ENCODE measurements at regions not wholly inside any gene's neighbourhood (a gene's known extent, or its start where the extent isn't known, plus 50 kb on each side); places are given as distances from the start of the nearest gene placed in this dataset.

DNA sequence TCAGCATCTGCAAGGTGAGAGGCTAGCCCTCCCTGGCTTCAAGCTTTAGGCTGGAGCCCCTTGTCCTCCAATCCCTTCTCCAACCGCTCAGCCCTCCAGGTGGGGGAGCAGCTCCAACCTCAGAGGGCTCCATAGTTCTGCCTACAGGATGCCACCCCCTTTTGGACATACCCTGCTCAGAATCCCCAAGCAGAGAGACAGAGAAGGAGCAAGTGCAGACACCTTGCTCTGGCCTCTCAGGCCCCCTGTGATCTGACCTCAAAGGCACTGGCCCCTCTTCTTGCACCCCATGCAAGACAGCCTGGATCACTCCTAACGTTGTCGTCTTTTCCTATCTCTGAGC lies 101.6 kb downstream of the C5orf15 start:
- DNase-seq (ENCODE audit: low read depth): no peak
- TF ChIP-seq CTCF (conservative IDR thresholded peaks at IDR 0.05; ENCODE audit: low read depth, low read length): no peak
- H3K4me3 ChIP-seq (ENCODE audit: low read depth, low read length): no peak overlapping the region

DNA sequence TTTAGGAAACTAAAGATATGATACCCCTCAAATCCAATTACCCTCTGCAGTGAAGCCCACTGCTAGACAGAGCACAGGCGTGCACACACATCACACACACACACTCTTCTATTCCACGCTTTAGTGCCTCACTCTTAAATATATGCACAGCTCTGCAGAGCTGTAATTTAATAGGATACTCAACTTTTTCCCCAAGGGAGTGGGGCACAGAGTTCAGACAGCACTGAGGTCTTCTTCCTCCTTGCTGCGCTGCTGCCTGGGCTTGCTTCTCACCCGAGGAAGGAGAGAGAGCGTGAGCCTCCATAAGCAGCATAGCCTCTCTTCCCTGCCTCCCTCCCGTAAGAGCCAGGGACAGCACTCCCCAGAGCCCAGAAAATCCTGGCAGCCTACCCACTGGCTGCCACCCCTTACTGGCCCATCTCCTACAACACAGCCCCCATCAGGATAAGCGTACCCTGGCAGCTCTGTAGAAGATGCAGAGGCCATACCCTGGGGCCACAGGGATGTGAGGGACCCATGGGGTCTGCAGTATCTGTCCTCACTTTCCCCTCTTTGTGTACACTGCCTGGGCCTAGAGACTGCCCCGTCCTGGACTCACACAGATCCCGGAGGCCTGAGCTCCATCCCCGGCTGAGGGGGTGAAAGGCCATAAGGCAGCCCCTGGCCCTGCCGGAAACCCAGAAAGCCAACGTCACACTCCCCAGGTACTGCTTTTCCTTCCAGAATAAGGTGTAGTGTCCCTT lies 102.1 kb downstream of the C5orf15 start:
- DNase-seq (ENCODE audit: low read depth): no peak
- TF ChIP-seq CTCF (conservative IDR thresholded peaks at IDR 0.05; ENCODE audit: low read depth, low read length): no peak
- H3K4me3 ChIP-seq (ENCODE audit: low read depth, low read length): no peak overlapping the region

GRCh38 chr5:133865113-133865512 lies 103.3 kb downstream of the C5orf15 start:
- H3K4me3 ChIP-seq (ENCODE audit: low read depth, low read length): no peak overlapping the region
- no peak for TF ChIP-seq CTCF (conservative IDR thresholded peaks at IDR 0.05; ENCODE audit: low read depth, low read length)
- no peak for DNase-seq (ENCODE audit: low read depth)

- TF ChIP-seq CTCF (conservative IDR thresholded peaks at IDR 0.05; ENCODE audit: low read depth, low read length): no peak
- no peak for DNase-seq (ENCODE audit: low read depth)
- H3K4me3 ChIP-seq (ENCODE audit: low read depth, low read length): no peak overlapping the region
Observed at GRCh38 chr5:133864711-133865110, 103.7 kb downstream of the C5orf15 start.

DNA sequence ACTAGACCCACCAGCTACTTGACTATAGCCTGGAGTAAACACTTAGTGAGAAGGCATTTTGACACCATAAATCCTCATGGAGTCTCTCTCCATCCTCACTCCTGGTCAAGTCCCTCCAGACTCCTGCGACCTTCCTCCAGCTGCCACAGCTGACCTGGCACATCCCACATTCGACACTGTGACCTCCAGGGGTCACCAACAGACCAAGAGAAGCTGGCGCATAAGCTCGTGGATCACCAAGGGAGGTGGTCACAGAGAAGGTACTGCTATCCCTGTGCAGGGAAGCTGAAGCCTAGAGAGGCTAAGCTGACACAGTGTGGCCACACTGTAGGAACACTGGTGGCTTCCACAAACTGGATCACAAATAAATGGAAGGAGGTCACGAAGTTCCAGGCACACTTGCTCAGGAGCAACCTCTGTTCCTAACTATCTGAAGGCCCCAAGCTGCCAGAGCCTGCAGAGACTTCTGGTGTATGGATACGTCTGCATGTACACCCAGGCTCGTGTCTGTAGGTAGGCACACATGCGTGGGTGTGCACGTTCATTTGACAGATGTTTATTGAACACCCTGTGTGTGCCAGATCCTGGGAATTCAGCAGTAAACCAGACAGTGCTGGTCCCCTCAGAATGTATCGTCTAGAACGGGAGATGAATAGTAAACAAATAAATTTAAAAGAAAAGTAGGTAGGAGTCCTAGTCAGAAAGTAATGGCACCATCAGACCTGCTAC lies 104.4 kb downstream of the C5orf15 start:
- TF ChIP-seq CTCF (conservative IDR thresholded peaks at IDR 0.05; ENCODE audit: low read depth, low read length): no peak
- no peak for DNase-seq (ENCODE audit: low read depth)
- no peak overlapping the region for H3K4me3 ChIP-seq (ENCODE audit: low read depth, low read length)

- H3K4me3 ChIP-seq (ENCODE audit: low read depth, low read length): no peak overlapping the region
- no peak for DNase-seq (ENCODE audit: low read depth)
- no peak for TF ChIP-seq CTCF (conservative IDR thresholded peaks at IDR 0.05; ENCODE audit: low read depth, low read length)
Observed at GRCh38 chr5:133861161-133861737, 107.2 kb downstream of the C5orf15 start.
